Chondrocyte (in vitro differentiated cells): ENCODE measurements at regions not wholly inside any gene's neighbourhood (a gene's known extent, or its start where the extent isn't known, plus 50 kb on each side); places are given as distances from the start of the nearest gene placed in this dataset.
A peak's percentile ranks its signal among the peaks of the same experiment; 100 is the strongest.

Experiments used
- DNase-seq: peaks from one replicate; pipeline ENCODE4 v3.0.0; 2021; ENCODE audit warnings: mixed read lengths, low spot score
- H3K27ac Mint-ChIP-seq: one replicate; pipeline ENCODE4 v1.8.0; 2021; ENCODE audit warnings: mild to moderate bottlenecking, moderate library complexity, mixed read lengths; ENCODE audit not compliant: unreplicated experiment
- H3K27me3 Mint-ChIP-seq: 2 replicates; pipeline ENCODE4 v1.8.0; 2021; ENCODE audit warnings: low read depth, mixed read lengths
- H3K36me3 Mint-ChIP-seq: 2 replicates; pipeline ENCODE4 v1.8.0; 2021; ENCODE audit warnings: low read depth, mixed read lengths
- H3K4me1 Mint-ChIP-seq: 2 replicates; pipeline ENCODE4 v1.8.0; 2021; ENCODE audit warnings: low read depth, mild to moderate bottlenecking, mixed read lengths
- H3K4me3 Mint-ChIP-seq: one replicate; pipeline ENCODE4 v1.8.0; 2021; ENCODE audit warnings: mild to moderate bottlenecking, moderate library complexity, mixed read lengths; ENCODE audit not compliant: unreplicated experiment
- H3K9me3 Mint-ChIP-seq: 2 replicates; pipeline ENCODE4 v1.8.0; 2021; ENCODE audit warnings: low read depth, mixed read lengths
- TF ChIP-seq, protein P1 (sequence below): fragments of 200-600 bp; sonication (generic); IDR thresholded peaks from 2 replicates; pipeline ENCODE4 v1.5.0; 2021; ENCODE audit warnings: antibody characterized with exemption, mild to moderate bottlenecking, moderate library complexity

DNA sequence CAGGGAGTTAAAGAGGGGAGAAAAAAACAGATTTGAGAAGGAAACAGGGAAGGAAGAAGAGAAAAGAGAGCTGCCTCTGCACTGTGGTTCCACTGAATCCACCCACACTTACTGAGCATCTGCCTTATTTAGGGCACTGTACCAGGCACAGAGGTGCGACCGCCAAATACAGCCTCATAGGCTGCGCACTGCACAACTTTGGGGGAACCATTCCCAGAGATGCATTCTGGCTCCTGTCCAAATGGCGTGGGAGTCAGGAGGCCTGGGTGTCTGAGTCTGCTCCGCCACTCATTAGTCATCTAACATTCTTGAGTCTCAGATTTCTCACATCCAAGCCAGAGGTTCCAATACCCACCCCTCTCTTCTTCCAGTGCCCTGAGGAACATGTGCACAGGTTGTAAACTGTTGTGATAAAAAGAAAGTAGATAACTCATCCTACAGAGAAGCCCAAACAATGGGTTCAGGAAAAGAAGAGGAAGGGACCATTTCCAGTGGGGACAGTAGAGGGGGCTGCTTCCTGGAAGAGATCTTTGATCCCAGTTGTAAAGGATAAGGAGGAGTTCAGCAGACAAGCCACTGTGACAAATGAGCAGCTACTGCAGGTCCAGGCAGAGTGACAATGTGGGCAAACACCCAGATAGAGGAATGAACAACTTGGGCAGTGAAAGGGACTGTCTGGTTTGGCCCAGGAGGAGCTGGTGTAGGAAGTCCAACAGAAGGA lies 254.6 kb downstream of the UACA start:
- DNase-seq: peak; percentile 50
- Mint-ChIP-seq H3K9me3 (peaks cover 23% of the 10 kb centered on the region), H3K4me3 (no peak overlapping the region), H3K27ac (peak overlapping the region; percentile 88), H3K36me3 (peaks cover 8% of the 10 kb centered on the region), H3K27me3 (no peaks in the 10 kb centered on the region), H3K4me1 (peaks cover 72% of the 10 kb centered on the region)
- TF ChIP-seq, protein P1, sequence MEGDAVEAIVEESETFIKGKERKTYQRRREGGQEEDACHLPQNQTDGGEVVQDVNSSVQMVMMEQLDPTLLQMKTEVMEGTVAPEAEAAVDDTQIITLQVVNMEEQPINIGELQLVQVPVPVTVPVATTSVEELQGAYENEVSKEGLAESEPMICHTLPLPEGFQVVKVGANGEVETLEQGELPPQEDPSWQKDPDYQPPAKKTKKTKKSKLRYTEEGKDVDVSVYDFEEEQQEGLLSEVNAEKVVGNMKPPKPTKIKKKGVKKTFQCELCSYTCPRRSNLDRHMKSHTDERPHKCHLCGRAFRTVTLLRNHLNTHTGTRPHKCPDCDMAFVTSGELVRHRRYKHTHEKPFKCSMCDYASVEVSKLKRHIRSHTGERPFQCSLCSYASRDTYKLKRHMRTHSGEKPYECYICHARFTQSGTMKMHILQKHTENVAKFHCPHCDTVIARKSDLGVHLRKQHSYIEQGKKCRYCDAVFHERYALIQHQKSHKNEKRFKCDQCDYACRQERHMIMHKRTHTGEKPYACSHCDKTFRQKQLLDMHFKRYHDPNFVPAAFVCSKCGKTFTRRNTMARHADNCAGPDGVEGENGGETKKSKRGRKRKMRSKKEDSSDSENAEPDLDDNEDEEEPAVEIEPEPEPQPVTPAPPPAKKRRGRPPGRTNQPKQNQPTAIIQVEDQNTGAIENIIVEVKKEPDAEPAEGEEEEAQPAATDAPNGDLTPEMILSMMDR: peak; percentile 61

DNA sequence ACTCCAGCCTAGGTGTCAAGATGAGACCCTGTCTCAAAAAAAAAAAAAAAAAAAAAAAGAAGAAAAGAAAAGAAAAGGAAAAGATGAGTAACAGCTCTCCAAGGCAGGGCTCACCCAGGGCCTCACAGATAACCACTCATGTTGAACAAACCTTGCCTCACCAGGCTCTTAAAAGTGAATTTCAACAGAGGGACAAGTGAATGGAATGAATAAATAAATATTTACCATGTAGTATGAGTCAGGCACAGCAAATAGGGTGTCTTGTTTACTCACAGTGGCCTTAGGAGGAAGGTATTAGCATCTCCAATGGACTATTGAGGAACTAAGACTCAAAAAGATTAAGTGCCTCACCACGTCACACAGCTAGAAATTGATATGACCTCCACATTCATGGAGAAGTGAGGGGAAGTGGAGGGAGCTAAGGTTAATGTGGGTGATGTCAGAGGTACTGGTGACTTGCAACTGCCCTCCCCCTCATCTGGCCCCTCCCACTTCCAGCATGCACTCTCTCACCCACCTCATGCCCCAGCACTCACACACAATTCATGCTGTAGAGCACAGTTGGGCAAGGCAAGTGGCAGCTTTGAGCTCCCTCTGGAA lies 255.5 kb downstream of the UACA start:
- Mint-ChIP-seq H3K4me3 (no peak overlapping the region), H3K27ac (peak overlapping the region; percentile 88), H3K9me3 (peaks cover 23% of the 10 kb centered on the region), H3K27me3 (no peaks in the 10 kb centered on the region), H3K4me1 (peaks cover 80% of the 10 kb centered on the region), H3K36me3 (peaks cover 8% of the 10 kb centered on the region)
- TF ChIP-seq, protein P1: no peak
- peak; percentile 21 for DNase-seq

DNA sequence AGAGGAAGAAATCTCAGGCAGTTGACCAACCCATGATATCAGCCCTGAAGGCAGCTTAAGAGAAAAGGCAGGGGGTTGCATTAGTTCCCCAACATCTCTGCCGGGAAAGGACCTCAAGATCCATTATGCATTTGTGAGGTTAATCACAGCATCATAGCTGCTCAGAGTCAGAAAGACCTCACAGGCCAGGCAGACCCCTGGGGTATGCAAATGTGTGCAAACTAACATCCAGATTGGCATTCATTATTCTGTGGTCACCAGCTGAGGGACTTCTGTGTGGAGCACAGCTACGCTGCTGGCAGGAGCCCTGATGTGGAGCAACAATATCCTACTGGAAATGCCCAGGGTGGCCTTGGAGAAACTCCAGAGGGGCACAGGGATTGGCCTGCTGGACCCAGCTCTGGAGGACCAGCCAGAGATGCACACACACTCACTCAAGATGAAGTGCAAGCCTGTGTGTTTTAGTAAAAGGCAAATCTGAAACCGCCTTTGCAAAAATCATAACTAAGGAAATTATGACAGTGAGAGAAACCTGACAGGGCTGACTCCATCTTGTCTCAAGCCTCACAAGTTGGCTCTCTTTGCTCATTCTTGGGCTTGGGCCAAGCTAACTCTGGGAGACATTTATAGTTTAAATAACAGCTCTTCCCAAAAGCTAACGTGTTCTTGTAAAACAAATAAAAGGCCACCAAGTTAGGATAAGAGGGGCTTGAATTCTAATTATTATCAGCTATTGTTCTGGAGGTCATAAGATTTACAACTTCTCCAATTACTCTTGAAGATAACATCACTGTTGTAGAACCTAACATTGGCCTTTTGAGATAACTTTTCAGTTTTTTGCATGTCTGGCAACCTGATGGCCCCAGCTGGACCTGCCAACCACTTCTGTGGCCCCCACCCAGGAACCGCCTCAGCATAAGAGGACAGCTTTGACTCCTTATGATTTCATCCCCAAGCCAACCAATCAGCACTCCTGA lies 257.1 kb downstream of the UACA start:
- TF ChIP-seq, protein P1: no peak
- no peak overlapping the region for H3K4me3 Mint-ChIP-seq
- peaks cover 17% of the 10 kb centered on the region for H3K9me3 Mint-ChIP-seq
- peak overlapping the region; percentile 86 for H3K27ac Mint-ChIP-seq
- DNase-seq: peak; percentile 30
- H3K36me3 Mint-ChIP-seq: peaks cover 6% of the 10 kb centered on the region
- peaks cover 74% of the 10 kb centered on the region for H3K4me1 Mint-ChIP-seq
- no peaks in the 10 kb centered on the region for H3K27me3 Mint-ChIP-seq

DNA sequence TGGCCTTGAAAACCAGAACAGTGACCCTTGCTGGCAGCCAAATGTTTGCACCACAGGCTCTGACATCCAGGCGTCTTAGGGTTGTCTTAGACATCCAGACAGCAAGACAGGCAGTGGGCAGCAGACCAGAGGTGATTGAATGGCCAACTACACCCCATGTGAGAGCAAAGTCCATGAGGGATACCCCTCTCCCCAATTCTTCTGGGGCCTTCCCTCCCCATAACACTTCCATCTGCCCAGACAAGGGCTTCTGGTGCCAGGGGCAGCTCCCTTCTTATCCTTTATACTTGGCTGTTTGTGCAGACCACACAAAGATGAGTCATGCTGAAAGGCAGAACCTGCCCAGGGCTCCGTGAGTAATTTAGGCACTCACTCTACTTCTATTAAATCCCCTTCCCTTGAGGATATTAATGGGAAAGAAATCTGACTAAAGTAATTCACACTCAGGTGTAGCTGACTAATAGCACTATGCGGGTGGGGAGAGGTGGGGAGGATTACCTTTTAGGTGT lies 257.9 kb downstream of the UACA start:
- Mint-ChIP-seq H3K9me3 (peaks cover 10% of the 10 kb centered on the region), H3K36me3 (peaks cover 3% of the 10 kb centered on the region), H3K27ac (peak overlapping the region; percentile 86), H3K27me3 (no peaks in the 10 kb centered on the region), H3K4me1 (peaks cover 74% of the 10 kb centered on the region), H3K4me3 (no peak overlapping the region)
- TF ChIP-seq, protein P1: no peak
- DNase-seq: peak; percentile 46

DNA sequence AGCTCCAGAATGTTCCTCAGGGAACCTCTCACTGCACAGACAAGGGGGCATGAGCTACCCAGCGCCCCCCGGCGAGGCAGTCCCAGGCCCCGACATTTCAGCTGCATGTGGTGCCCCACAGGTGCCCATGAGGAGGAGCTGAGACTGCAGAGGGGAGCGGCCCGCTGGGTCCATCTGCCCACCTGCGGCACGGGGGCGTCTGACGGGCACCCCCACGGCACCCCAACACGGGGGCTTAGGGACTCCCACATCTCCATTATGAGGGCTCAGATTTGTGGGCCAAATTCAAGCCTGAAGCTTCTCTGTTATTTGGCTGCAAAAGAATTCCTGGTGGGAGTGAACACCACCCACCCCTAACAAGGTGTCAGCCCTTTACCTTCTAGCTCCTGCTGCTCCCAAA lies 258.4 kb downstream of the UACA start:
- peaks cover 5% of the 10 kb centered on the region for H3K9me3 Mint-ChIP-seq
- no peak overlapping the region for H3K4me3 Mint-ChIP-seq
- H3K27me3 Mint-ChIP-seq: no peaks in the 10 kb centered on the region
- H3K4me1 Mint-ChIP-seq: peaks cover 75% of the 10 kb centered on the region
- peak overlapping the region; percentile 86 for H3K27ac Mint-ChIP-seq
- DNase-seq: peak; percentile 88
- no peaks in the 10 kb centered on the region for H3K36me3 Mint-ChIP-seq
- TF ChIP-seq, protein P1: peak; percentile 19
